Gastrocnemius medialis (tissue), 4 donors: ENCODE measurements at regions not wholly inside any gene's neighbourhood (a gene's known extent, or its start where the extent isn't known, plus 50 kb on each side); places are given as distances from the start of the nearest gene placed in this dataset.

Experiments used
- CTCF ChIP-seq, 5 experiments: fragments of 450-650 bp in 3 of 5; fragments of 200-600 bp in 2 of 5; sonication (generic) in 2 of 5; IDR thresholded peaks in 4 of 5; conservative IDR thresholded peaks in 1 of 5; 1 replicate in 4 of 5; 2 replicates in 1 of 5; pipeline ENCODE4 v1.5.1; 2016 to 2019; ENCODE audit warnings: antibody characterized with exemption in 5 of 5, mild to moderate bottlenecking in 3 of 5, moderate library complexity in 3 of 5
- POLR2A ChIP-seq, 2 donors: fragments of 450-650 bp; IDR thresholded peaks; one replicate each; pipeline ENCODE4 v1.6.1; 2017; ENCODE audit warnings: antibody characterized with exemption in 2 of 2, mild to moderate bottlenecking in 2 of 2, moderate library complexity in 2 of 2

DNA sequence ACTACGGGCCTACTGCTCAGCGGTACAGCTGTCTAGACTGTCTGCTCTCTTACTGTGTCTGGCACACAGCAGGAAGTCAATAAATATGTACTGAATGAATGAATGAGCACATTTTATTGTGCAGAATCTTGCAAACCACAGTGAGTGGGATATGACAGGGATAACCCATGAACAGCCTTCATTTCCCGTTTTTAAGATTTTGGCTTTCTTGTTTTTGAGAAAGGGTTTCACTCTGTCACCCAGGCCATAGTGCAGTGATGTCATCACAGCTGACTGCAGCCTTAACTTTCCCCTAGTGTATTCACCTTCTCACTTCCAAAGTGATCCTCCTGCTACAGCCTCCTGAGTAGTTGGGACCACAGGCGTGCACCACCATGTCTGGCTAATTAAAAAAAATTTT lies 203.1 kb downstream of the AEBP2 start:
- TF ChIP-seq CTCF (IDR thresholded peaks at IDR 0.05 in 4 of 5, conservative IDR thresholded peaks at IDR 0.05 in 1 of 5), result no peak
- TF ChIP-seq POLR2A (IDR thresholded peaks at IDR 0.05), result no peak
